ENCODE measurements at regions not wholly inside any gene's neighbourhood (a gene's known extent, or its start where the extent isn't known, plus 50 kb on each side); places are given as distances from the start of the nearest gene placed in this dataset.
"Not testable (repeated sequence)": the region's sequence is repeated elsewhere in the genome, so short reads cannot be mapped to it uniquely, and the experiment has no call there.

GRCh38 chr7:34332006-34332405 lies 326.0 kb upstream of the NPSR1 start:
- no peak for DNase-seq (ENCODE audit: low read depth in 2 of 2)

- no peak for DNase-seq (ENCODE audit: low read depth in 2 of 2)
Observed at GRCh38 chr7:34333184-34333583, 324.8 kb upstream of the NPSR1 start.

GRCh38 chr7:34333925-34334324 lies 324.1 kb upstream of the NPSR1 start:
- no peak for DNase-seq (ENCODE audit: low read depth in 2 of 2)

GRCh38 chr7:34337163-34337562 lies 320.9 kb upstream of the NPSR1 start:
- no peak for DNase-seq (ENCODE audit: low read depth in 2 of 2)

GRCh38 chr7:34338961-34339526 lies 319.0 kb upstream of the NPSR1 start:
- no peak for DNase-seq (ENCODE audit: low read depth in 2 of 2)

- no peak for DNase-seq (ENCODE audit: low read depth in 2 of 2)
Observed at GRCh38 chr7:34341326-34341725, 316.7 kb upstream of the NPSR1 start.

- DNase-seq (ENCODE audit: low read depth in 2 of 2) = no peak
Observed at GRCh38 chr7:34342387-34342786, 315.6 kb upstream of the NPSR1 start.

GRCh38 chr7:34343667-34344066 lies 314.4 kb upstream of the NPSR1 start:
- DNase-seq (ENCODE audit: low read depth in 2 of 2) = no peak

GRCh38 chr7:34354011-34354410 lies 304.0 kb upstream of the NPSR1 start:
- DNase-seq (ENCODE audit: low read depth in 2 of 2) = no peak

- DNase-seq (ENCODE audit: low read depth in 2 of 2) = no peak
Observed at GRCh38 chr7:34354899-34355298, 303.1 kb upstream of the NPSR1 start.

GRCh38 chr7:34357068-34357467 lies 300.9 kb upstream of the NPSR1 start:
- DNase-seq (ENCODE audit: low read depth in 2 of 2) = no peak

- DNase-seq (ENCODE audit: low read depth in 2 of 2) = no peak
Observed at GRCh38 chr7:34357946-34358345, 300.1 kb upstream of the NPSR1 start.

GRCh38 chr7:34358578-34358977 lies 299.4 kb upstream of the NPSR1 start:
- not testable (repeated sequence) for DNase-seq (ENCODE audit: low read depth in 2 of 2)

GRCh38 chr7:34361663-34362250 lies 296.3 kb upstream of the NPSR1 start:
- DNase-seq (ENCODE audit: low read depth in 2 of 2) = no peak

- DNase-seq (ENCODE audit: low read depth in 2 of 2) = no peak
Observed at GRCh38 chr7:34362621-34363020, 295.4 kb upstream of the NPSR1 start.

- DNase-seq (ENCODE audit: low read depth in 2 of 2) = no peak
Observed at GRCh38 chr7:34364130-34364529, 293.9 kb upstream of the NPSR1 start.

- DNase-seq (ENCODE audit: low read depth in 2 of 2) = no peak
Observed at GRCh38 chr7:34365011-34365410, 293.0 kb upstream of the NPSR1 start.

- DNase-seq (ENCODE audit: low read depth in 2 of 2) = no peak
Observed at GRCh38 chr7:34365611-34366010, 292.4 kb upstream of the NPSR1 start.

GRCh38 chr7:34371922-34372321 lies 286.1 kb upstream of the NPSR1 start:
- no peak for DNase-seq (ENCODE audit: low read depth in 2 of 2)

GRCh38 chr7:34373940-34374339 lies 284.1 kb upstream of the NPSR1 start:
- no peak for DNase-seq (ENCODE audit: low read depth in 2 of 2)

- DNase-seq (ENCODE audit: low read depth in 2 of 2) = no peak
Observed at GRCh38 chr7:34382166-34382893, 275.7 kb upstream of the NPSR1 start.

GRCh38 chr7:34385384-34385783 lies 272.6 kb upstream of the NPSR1 start:
- DNase-seq (ENCODE audit: low read depth in 2 of 2) = no peak

- no peak for DNase-seq (ENCODE audit: low read depth in 2 of 2)
Observed at GRCh38 chr7:34389332-34390078, 268.5 kb upstream of the NPSR1 start.
